Breast epithelium (tissue), 3 donors: ENCODE measurements at regions not wholly inside any gene's neighbourhood (a gene's known extent, or its start where the extent isn't known, plus 50 kb on each side); places are given as distances from the start of the nearest gene placed in this dataset.

ENCODE experiments used
- POLR2A ChIP-seq: fragments of 450-650 bp; IDR thresholded peaks from one replicate; pipeline ENCODE4 v1.6.1; 2016; ENCODE audit warnings: antibody characterized with exemption, mild to moderate bottlenecking, moderate library complexity
- POLR2AphosphoS5 ChIP-seq, 3 donors: sonication (generic); formaldehyde crosslinking; IDR thresholded peaks; one replicate each; pipeline ENCODE4 v1.6.1; 2017; ENCODE audit warnings: antibody characterized with exemption in 3 of 3
- TF ChIP-seq, protein P1 (sequence below), 3 donors: fragments of 450-650 bp; IDR thresholded peaks; one replicate each; pipeline ENCODE4 v1.5.1; 2016 to 2017; ENCODE audit warnings: antibody characterized with exemption in 3 of 3, mild to moderate bottlenecking in 3 of 3, moderate library complexity in 3 of 3

DNA sequence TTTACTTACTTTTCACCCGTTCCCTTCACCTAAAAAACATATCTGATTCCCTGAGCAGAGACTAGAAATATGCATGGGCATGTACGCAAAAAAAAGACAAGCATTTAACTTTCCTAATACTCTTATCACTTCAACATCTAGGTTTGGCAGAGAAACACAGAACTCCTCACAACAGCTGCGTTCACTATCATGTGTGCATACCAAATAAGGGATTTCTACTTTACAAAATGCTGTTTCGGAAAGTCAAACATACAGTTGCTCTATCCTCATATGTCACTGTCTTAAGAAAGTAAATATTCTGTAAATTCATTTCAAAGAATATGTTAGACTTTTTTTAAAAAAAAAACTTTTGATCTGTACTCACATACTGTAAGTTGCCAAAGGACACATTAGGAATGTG, 65.1 kb upstream of the CBLB start:
- TF ChIP-seq, protein P1, sequence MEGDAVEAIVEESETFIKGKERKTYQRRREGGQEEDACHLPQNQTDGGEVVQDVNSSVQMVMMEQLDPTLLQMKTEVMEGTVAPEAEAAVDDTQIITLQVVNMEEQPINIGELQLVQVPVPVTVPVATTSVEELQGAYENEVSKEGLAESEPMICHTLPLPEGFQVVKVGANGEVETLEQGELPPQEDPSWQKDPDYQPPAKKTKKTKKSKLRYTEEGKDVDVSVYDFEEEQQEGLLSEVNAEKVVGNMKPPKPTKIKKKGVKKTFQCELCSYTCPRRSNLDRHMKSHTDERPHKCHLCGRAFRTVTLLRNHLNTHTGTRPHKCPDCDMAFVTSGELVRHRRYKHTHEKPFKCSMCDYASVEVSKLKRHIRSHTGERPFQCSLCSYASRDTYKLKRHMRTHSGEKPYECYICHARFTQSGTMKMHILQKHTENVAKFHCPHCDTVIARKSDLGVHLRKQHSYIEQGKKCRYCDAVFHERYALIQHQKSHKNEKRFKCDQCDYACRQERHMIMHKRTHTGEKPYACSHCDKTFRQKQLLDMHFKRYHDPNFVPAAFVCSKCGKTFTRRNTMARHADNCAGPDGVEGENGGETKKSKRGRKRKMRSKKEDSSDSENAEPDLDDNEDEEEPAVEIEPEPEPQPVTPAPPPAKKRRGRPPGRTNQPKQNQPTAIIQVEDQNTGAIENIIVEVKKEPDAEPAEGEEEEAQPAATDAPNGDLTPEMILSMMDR (IDR thresholded peaks at IDR 0.05): no peak
- no peak for TF ChIP-seq POLR2A
- TF ChIP-seq POLR2AphosphoS5 (IDR thresholded peaks at IDR 0.05): no peak
